SK-N-SH (cell line): ENCODE measurements at regions not wholly inside any gene's neighbourhood (a gene's known extent, or its start where the extent isn't known, plus 50 kb on each side); places are given as distances from the start of the nearest gene placed in this dataset.
A peak's percentile ranks its signal among the peaks of the same experiment; 100 is the strongest.

ENCODE experiments used
- CTCF ChIA-PET: fragments of 300-600, 350-600 bp; formaldehyde crosslinking; extraction: SDS; loops from one replicate; lab custom pipeline; 2021; lab: Yijun Ruan, JAX
- POLR2A ChIA-PET: fragments of 350-600 bp; sonication (Branson Sonifier 250); formaldehyde crosslinking; extraction: SDS; loops from one replicate; lab custom pipeline; 2020; ENCODE audit warnings: antibody characterized with exemption, inconsistent platforms; lab: Yijun Ruan, JAX
- DNase-seq: peaks from one replicate; pipeline ENCODE4 v3.0.0; 2012
- H2AFZ ChIP-seq: fragments of 200-600 bp; sonication (generic); 2 replicates; pipeline ENCODE4 v1.8.1; 2016; ENCODE audit warnings: antibody characterized with exemption, mild to moderate bottlenecking, low read depth
- H3F3A ChIP-seq: fragments of 200-600 bp; sonication (generic); replicated peaks from 2 replicates; pipeline ENCODE3; 2016; ENCODE audit warnings: antibody characterized with exemption, mild to moderate bottlenecking; ENCODE audit not compliant: insufficient read depth
- H3K27ac ChIP-seq, 2 experiments: fragments of 200-500 bp in 1 of 2; fragments of 200-600 bp in 1 of 2; sonication (Bioruptor generic) in 1 of 2; sonication (generic), shearing (Covaris generic) in 1 of 2; 2 replicates each; pipeline versions ENCODE4 v1.5.1 to v1.6.1; 2014 to 2016; ENCODE audit warnings: low read depth in 2 of 2, inconsistent platforms in 1 of 2, low read length in 1 of 2, mild to moderate bottlenecking in 1 of 2, mixed read lengths in 1 of 2
- H3K27me3 ChIP-seq: fragments of 200-600 bp; sonication (generic), shearing (Covaris generic); 2 replicates; pipeline ENCODE4 v1.6.1; 2016; ENCODE audit warnings: mixed run types; ENCODE audit not compliant: insufficient read depth
- H3K36me3 ChIP-seq, 2 experiments: fragments of 200-500 bp in 1 of 2; fragments of 200-600 bp in 1 of 2; sonication (Bioruptor generic) in 1 of 2; sonication (generic) in 1 of 2; replicated peaks in 1 of 2; 2 replicates each; pipeline versions ENCODE3 to v1.5.1; 2014 to 2016; ENCODE audit warnings: low read length in 1 of 2, mild to moderate bottlenecking in 1 of 2; ENCODE audit not compliant: insufficient read depth in 2 of 2, control insufficient read depth in 1 of 2
- H3K4me1 ChIP-seq, 2 experiments: fragments of 200-500 bp in 1 of 2; fragments of 200-600 bp in 1 of 2; sonication (Bioruptor generic) in 1 of 2; sonication (generic), shearing (Covaris generic) in 1 of 2; 2 replicates each; pipeline versions ENCODE4 v1.5.1 to v1.6.1; 2014 to 2016; ENCODE audit warnings: low read depth in 1 of 2, low read length in 1 of 2, mixed run types in 1 of 2; ENCODE audit not compliant: insufficient read depth in 2 of 2, control insufficient read depth in 1 of 2
- H3K4me2 ChIP-seq: fragments of 200-600 bp; sonication (generic), shearing (Covaris generic); 2 replicates; pipeline ENCODE4 v1.6.1; 2017; ENCODE audit warnings: mixed run types
- H3K4me3 ChIP-seq, 2 experiments: fragments of 200-500 bp in 1 of 2; fragments of 200-600 bp in 1 of 2; sonication (Bioruptor generic) in 1 of 2; sonication (generic), shearing (Covaris generic) in 1 of 2; 2 replicates each; pipeline versions ENCODE4 v1.5.1 to v1.8.1; 2014 to 2016; ENCODE audit warnings: low read depth in 2 of 2, inconsistent platforms in 1 of 2, low read length in 1 of 2, mild to moderate bottlenecking in 1 of 2, mixed read lengths in 1 of 2, moderate library complexity in 1 of 2
- H3K79me2 ChIP-seq: fragments of 200-600 bp; sonication (generic); 2 replicates; pipeline ENCODE4 v1.8.1; 2017; ENCODE audit warnings: mild to moderate bottlenecking; ENCODE audit not compliant: insufficient read depth
- H3K9ac ChIP-seq: fragments of 200-600 bp; sonication (generic); 2 replicates; pipeline ENCODE4 v1.6.1; 2017; ENCODE audit warnings: mixed run types
- H3K9me2 ChIP-seq: fragments of 200-600 bp; sonication (generic); 2 replicates; pipeline ENCODE4 v1.6.1; 2017; ENCODE audit warnings: mixed run types
- H3K9me3 ChIP-seq: fragments of 200-600 bp; sonication (generic); 2 replicates; pipeline ENCODE4 v1.6.1; 2017; ENCODE audit warnings: mixed run types, mild to moderate bottlenecking, moderate library complexity
- H4K20me1 ChIP-seq: fragments of 200-600 bp; sonication (generic); 2 replicates; pipeline ENCODE4 v1.6.1; 2017; ENCODE audit warnings: mild to moderate bottlenecking, mixed run types; ENCODE audit not compliant: insufficient read depth
- ELF1 ChIP-seq: IDR thresholded peaks from 2 replicates; pipeline ENCODE4 v1.4.0; 2012
- EP300 ChIP-seq, 2 experiments: IDR thresholded peaks; 2 replicates each; pipeline versions ENCODE4 v1.4.0 to v1.6.1; 2012; ENCODE audit warnings: borderline replicate concordance in 1 of 2, low read depth in 1 of 2, low read length in 1 of 2
- EZH2phosphoT487 ChIP-seq: fragments of 200-600 bp; sonication (generic); IDR thresholded peaks from 2 replicates; pipeline ENCODE4 v1.6.1; 2017; ENCODE audit warnings: low read depth, mixed run types, mild to moderate bottlenecking, antibody characterized with exemption, moderate library complexity, borderline replicate concordance
- GABPA ChIP-seq: IDR thresholded peaks from 2 replicates; pipeline ENCODE4 v1.4.0; 2012; ENCODE audit warnings: low read depth, mild to moderate bottlenecking
- JUND ChIP-seq: IDR thresholded peaks from 2 replicates; pipeline ENCODE4 v1.4.0; 2012
- MAX ChIP-seq: IDR thresholded peaks from 2 replicates; pipeline ENCODE4 v1.4.0; 2012; ENCODE audit warnings: low read depth
- MEF2A ChIP-seq: IDR thresholded peaks from 2 replicates; pipeline ENCODE4 v1.4.0; 2012; ENCODE audit warnings: low read depth, borderline replicate concordance
- NFIC ChIP-seq: IDR thresholded peaks from 2 replicates; pipeline ENCODE4 v1.4.0; 2012; ENCODE audit warnings: borderline replicate concordance
- PBX3 ChIP-seq: IDR thresholded peaks from 2 replicates; pipeline ENCODE4; 2012
- POLR2AphosphoS5 ChIP-seq: IDR thresholded peaks from 2 replicates; pipeline ENCODE4 v1.6.1; 2012; ENCODE audit warnings: low read depth, low read length
- REST ChIP-seq: IDR thresholded peaks from 2 replicates; pipeline ENCODE4 v1.6.1; 2012; ENCODE audit warnings: mild to moderate bottlenecking, low read depth, low read length, moderate library complexity
- RXRA ChIP-seq: IDR thresholded peaks from 2 replicates; pipeline ENCODE4 v1.4.0; 2012; ENCODE audit warnings: low read depth, mild to moderate bottlenecking, borderline replicate concordance
- TCF12 ChIP-seq: IDR thresholded peaks from 2 replicates; pipeline ENCODE4 v1.4.0; 2012
- WGBS: methylation state at CpG from one replicate; pipeline ENCODE4 v1.1.6; 2017; ENCODE audit warnings: low lambda C conversion rate; 5-methylcytosine and 5-hydroxymethylcytosine counted together
- TF ChIP-seq, protein P1 (sequence below): fragments of 150-350 bp; IDR thresholded peaks from 2 replicates; pipeline ENCODE4 v1.6.1; 2016; ENCODE audit warnings: mild to moderate bottlenecking, low read depth, low read length
- TF ChIP-seq, protein P2 (sequence below): fragments of 150-350 bp; IDR thresholded peaks from 2 replicates; pipeline ENCODE4 v1.6.1; 2017; ENCODE audit warnings: antibody characterized with exemption, low read length, low read depth, borderline replicate concordance
- TF ChIP-seq, protein P3 (sequence below): IDR thresholded peaks from 2 replicates; pipeline ENCODE4 v1.4.0; 2012; ENCODE audit warnings: low read depth, borderline replicate concordance

- Histone ChIP-seq H2AFZ (peak overlapping the region; percentile 68; the same call in 1 of the 2 replicates), H4K20me1 (no peaks in the 10 kb centered on the region), H3K9me2 (no peaks in the 10 kb centered on the region), H3K27ac (peak overlapping the region in 1 of 2 experiments; percentile 69; a peak in 3 of 4 replicates), H3K36me3 (no peaks in the 10 kb centered on the region), H3K27me3 (no peaks in the 10 kb centered on the region), H3K4me2 (peak overlapping the region; percentile 45; the same call in 1 of the 2 replicates), H3F3A (peaks cover 27% of the 10 kb centered on the region), H3K9me3 (no peaks in the 10 kb centered on the region), H3K79me2 (no peaks in the 10 kb centered on the region), H3K9ac (peak overlapping the region; percentile 9; the same call in 1 of the 2 replicates), H3K4me3 (no peak overlapping the region), H3K4me1 (peaks cover 0 to 37% of the 10 kb centered on the region in 2 experiments; a peak in 3 of 4 replicates)
- WGBS: 61% methylated on average over 4 of the region's 4 CpGs
- POLR2A ChIA-PET: no interaction called here
- DNase-seq: no peak
- CTCF ChIA-PET: interaction anchor here (1.6 kb wide), 1 partner anchor 379 kb away, joined by 3 read pairs; no protein-coding TSS in a partner anchor
- TF ChIP-seq ELF1 (no peak), TCF12 (peak; percentile 53)
- TF ChIP-seq, protein P1, sequence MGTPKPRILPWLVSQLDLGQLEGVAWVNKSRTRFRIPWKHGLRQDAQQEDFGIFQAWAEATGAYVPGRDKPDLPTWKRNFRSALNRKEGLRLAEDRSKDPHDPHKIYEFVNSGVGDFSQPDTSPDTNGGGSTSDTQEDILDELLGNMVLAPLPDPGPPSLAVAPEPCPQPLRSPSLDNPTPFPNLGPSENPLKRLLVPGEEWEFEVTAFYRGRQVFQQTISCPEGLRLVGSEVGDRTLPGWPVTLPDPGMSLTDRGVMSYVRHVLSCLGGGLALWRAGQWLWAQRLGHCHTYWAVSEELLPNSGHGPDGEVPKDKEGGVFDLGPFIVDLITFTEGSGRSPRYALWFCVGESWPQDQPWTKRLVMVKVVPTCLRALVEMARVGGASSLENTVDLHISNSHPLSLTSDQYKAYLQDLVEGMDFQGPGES: no peak
Observed at GRCh38 chr11:26779074-26779865, 57.4 kb upstream of the SLC5A12 start.

GRCh38 chr11:26780376-26781085, 58.7 kb upstream of the SLC5A12 start:
- Histone ChIP-seq H3K36me3 (no peaks in the 10 kb centered on the region), H3K4me2 (no peak overlapping the region), H3K4me3 (no peak overlapping the region), H3K9me3 (no peaks in the 10 kb centered on the region), H3K27ac (peak overlapping the region; percentile 39 to 69; a peak in 3 of 4 replicates), H3K4me1 (peaks cover 0 to 37% of the 10 kb centered on the region in 2 experiments; a peak in 3 of 4 replicates), H2AFZ (no peak overlapping the region), H3K79me2 (no peaks in the 10 kb centered on the region), H3F3A (peaks cover 27% of the 10 kb centered on the region), H4K20me1 (no peaks in the 10 kb centered on the region), H3K27me3 (no peaks in the 10 kb centered on the region), H3K9ac (no peak overlapping the region), H3K9me2 (no peaks in the 10 kb centered on the region)
- WGBS: 57% methylated on average over 3 of the region's 3 CpGs
- DNase-seq: no peak
- ChIA-PET CTCF (interaction anchor here (1.6 kb wide), 1 partner anchor 378 kb away, joined by 3 read pairs; no protein-coding TSS in a partner anchor), POLR2A (no interaction called here)
- no peak for TF ChIP-seq JUND
- no peak for TF ChIP-seq POLR2AphosphoS5
- TF ChIP-seq REST: no peak
- TF ChIP-seq, protein P2, sequence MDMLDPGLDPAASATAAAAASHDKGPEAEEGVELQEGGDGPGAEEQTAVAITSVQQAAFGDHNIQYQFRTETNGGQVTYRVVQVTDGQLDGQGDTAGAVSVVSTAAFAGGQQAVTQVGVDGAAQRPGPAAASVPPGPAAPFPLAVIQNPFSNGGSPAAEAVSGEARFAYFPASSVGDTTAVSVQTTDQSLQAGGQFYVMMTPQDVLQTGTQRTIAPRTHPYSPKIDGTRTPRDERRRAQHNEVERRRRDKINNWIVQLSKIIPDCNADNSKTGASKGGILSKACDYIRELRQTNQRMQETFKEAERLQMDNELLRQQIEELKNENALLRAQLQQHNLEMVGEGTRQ: no peak
- no peak for TF ChIP-seq MAX
- TF ChIP-seq TCF12: no peak
- no peak for TF ChIP-seq PBX3
- TF ChIP-seq RXRA: no peak
- no peak for TF ChIP-seq EZH2phosphoT487
- TF ChIP-seq MEF2A: no peak
- TF ChIP-seq NFIC: no peak
- TF ChIP-seq EP300 (IDR thresholded peaks at IDR 0.05; ENCODE audit: borderline replicate concordance in 1 of 2, low read depth in 1 of 2, low read length in 1 of 2): no peak
- no peak for TF ChIP-seq GABPA
- TF ChIP-seq, protein P3, sequence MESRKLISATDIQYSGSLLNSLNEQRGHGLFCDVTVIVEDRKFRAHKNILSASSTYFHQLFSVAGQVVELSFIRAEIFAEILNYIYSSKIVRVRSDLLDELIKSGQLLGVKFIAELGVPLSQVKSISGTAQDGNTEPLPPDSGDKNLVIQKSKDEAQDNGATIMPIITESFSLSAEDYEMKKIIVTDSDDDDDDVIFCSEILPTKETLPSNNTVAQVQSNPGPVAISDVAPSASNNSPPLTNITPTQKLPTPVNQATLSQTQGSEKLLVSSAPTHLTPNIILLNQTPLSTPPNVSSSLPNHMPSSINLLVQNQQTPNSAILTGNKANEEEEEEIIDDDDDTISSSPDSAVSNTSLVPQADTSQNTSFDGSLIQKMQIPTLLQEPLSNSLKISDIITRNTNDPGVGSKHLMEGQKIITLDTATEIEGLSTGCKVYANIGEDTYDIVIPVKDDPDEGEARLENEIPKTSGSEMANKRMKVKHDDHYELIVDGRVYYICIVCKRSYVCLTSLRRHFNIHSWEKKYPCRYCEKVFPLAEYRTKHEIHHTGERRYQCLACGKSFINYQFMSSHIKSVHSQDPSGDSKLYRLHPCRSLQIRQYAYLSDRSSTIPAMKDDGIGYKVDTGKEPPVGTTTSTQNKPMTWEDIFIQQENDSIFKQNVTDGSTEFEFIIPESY: no peak
